ENCODE measurements at regions not wholly inside any gene's neighbourhood (a gene's known extent, or its start where the extent isn't known, plus 50 kb on each side); places are given as distances from the start of the nearest gene placed in this dataset.
"Not testable (repeated sequence)": the region's sequence is repeated elsewhere in the genome, so short reads cannot be mapped to it uniquely, and the experiment has no call there.

- Histone ChIP-seq H3K36me3 (ENCODE audit: control insufficient read depth in 5 of 5, insufficient read depth in 5 of 5, low read length in 5 of 5) (no peaks in the 10 kb centered on the region), H3K4me1 (ENCODE audit: control insufficient read depth in 5 of 5, insufficient read depth in 5 of 5, low read length in 5 of 5) (no peaks in the 10 kb centered on the region), H3K9ac (ENCODE audit: low read length in 5 of 5) (no peak overlapping the region), H3K27ac (ENCODE audit: low read depth, low read length) (no peak overlapping the region), H3K9me3 (ENCODE audit: control insufficient read depth in 5 of 5, low read length in 5 of 5) (no peaks in the 10 kb centered on the region), H3K27me3 (ENCODE audit: control insufficient read depth in 5 of 5, insufficient read depth in 4 of 5, low read length in 5 of 5) (no peaks in the 10 kb centered on the region), H3K4me3 (ENCODE audit: low read depth in 1 of 5, low read length in 5 of 5) (no peak overlapping the region)
These were observed 226.3 kb upstream of the SMLR1 start for GRCh38 chr6:130600880-130601341.

DNA sequence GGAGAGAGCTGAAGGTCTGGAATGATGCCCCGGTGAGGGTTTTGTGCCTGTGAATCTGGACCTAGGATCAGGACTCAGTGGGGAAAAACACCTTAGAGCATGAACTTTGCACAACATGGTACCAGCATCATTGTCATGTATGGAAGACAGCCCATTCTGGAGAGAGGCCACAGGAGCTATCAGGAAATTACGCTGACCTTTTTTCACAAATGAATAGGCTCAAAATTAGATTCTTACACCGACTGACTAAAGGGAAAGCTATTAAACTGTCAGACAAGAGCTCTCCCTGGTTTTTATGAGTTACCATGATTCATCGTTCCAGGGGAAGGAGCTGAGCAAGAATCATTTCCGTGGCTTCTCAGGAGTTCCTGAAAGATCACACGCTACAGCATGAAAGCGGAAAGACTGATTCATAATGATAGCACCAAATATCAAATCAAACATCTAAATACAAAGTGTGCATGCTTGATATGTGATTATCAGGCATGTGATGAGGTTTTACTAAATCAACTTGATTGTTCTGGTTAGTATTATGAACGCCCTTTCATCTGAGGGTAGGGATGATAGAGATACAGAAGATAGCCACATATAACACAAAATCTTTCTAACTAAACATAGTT is 224.9 kb upstream of the SMLR1 start:
- Histone ChIP-seq H3K4me1 (ENCODE audit: control insufficient read depth in 5 of 5, insufficient read depth in 5 of 5, low read length in 5 of 5) (no peaks in the 10 kb centered on the region), H3K36me3 (ENCODE audit: control insufficient read depth in 5 of 5, insufficient read depth in 5 of 5, low read length in 5 of 5) (no peaks in the 10 kb centered on the region), H3K4me3 (ENCODE audit: low read depth in 1 of 5, low read length in 5 of 5) (no peak overlapping the region), H3K27ac (ENCODE audit: low read depth, low read length) (no peak overlapping the region), H3K9ac (ENCODE audit: low read length in 5 of 5) (no peak overlapping the region), H3K9me3 (ENCODE audit: control insufficient read depth in 5 of 5, low read length in 5 of 5) (no peaks in the 10 kb centered on the region), H3K27me3 (ENCODE audit: control insufficient read depth in 5 of 5, insufficient read depth in 4 of 5, low read length in 5 of 5) (no peaks in the 10 kb centered on the region)

GRCh38 chr6:130603391-130603790 is 223.8 kb upstream of the SMLR1 start:
- no peaks in the 10 kb centered on the region for H3K4me1 ChIP-seq (ENCODE audit: control insufficient read depth in 5 of 5, insufficient read depth in 5 of 5, low read length in 5 of 5)

DNA sequence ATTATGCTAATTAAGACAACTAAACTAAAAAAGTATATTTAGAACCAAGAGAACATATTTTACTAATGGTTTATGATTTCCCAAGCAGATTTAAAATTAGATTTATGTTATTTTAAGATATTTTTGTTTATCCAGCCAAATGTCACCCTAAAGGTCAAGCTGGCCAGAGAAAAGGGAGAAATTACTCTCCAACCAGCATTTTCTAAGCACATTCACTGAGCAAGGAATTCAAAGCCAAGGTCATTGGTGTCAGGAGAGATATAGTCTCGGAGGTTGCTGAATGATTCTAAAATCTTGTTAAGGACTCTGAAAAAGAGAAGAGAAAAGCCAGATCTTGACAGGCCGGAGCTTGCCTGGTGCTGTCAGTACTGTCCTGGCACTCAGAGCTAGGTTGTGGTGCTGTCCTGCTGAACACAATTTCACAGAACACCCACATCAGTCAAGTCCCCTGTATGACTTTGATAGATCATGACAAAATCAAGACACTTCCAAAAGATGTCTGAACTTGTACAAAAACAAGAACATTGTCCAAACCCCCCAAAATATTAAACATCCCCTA is 222.3 kb upstream of the SMLR1 start:
- Histone ChIP-seq H3K36me3 (ENCODE audit: control insufficient read depth in 5 of 5, insufficient read depth in 5 of 5, low read length in 5 of 5) (no peaks in the 10 kb centered on the region), H3K4me3 (ENCODE audit: low read depth in 1 of 5, low read length in 5 of 5) (no peak overlapping the region), H3K9ac (ENCODE audit: low read length in 5 of 5) (no peak overlapping the region), H3K9me3 (ENCODE audit: control insufficient read depth in 5 of 5, low read length in 5 of 5) (no peaks in the 10 kb centered on the region), H3K4me1 (ENCODE audit: control insufficient read depth in 5 of 5, insufficient read depth in 5 of 5, low read length in 5 of 5) (no peaks in the 10 kb centered on the region), H3K27me3 (ENCODE audit: control insufficient read depth in 5 of 5, insufficient read depth in 4 of 5, low read length in 5 of 5) (no peaks in the 10 kb centered on the region), H3K27ac (ENCODE audit: low read depth, low read length) (no peak overlapping the region)

More at GRCh38 chr6:130603391-130603790, 223.8 kb upstream of the SMLR1 start:
- Histone ChIP-seq H3K27ac (ENCODE audit: low read depth, low read length) (no peak overlapping the region), H3K36me3 (ENCODE audit: control insufficient read depth in 5 of 5, insufficient read depth in 5 of 5, low read length in 5 of 5) (no peaks in the 10 kb centered on the region), H3K9ac (ENCODE audit: low read length in 5 of 5) (no peak overlapping the region), H3K9me3 (ENCODE audit: control insufficient read depth in 5 of 5, low read length in 5 of 5) (no peaks in the 10 kb centered on the region), H3K27me3 (ENCODE audit: control insufficient read depth in 5 of 5, insufficient read depth in 4 of 5, low read length in 5 of 5) (no peaks in the 10 kb centered on the region), H3K4me3 (ENCODE audit: low read depth in 1 of 5, low read length in 5 of 5) (no peak overlapping the region)

DNA sequence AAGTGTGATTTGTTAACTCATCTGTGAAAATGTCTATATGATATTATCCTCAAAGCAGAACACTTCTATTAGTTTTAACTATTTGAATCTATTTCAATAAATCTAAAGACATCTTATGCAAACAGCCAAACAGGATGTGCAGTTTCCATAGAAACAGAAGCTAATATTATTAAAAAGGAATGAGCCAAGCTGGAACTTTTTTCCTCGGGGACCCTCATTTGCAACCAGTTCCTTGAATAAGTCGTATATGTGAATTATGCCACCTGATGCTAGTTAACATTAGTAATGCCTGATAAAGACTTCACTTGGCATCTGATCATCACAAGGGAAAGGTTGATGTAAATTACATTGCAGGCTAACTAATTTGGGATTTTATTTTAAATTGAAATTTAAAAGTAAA is 216.9 kb upstream of the SMLR1 start:
- no peaks in the 10 kb centered on the region for H3K4me1 ChIP-seq (ENCODE audit: control insufficient read depth in 5 of 5, insufficient read depth in 5 of 5, low read length in 5 of 5)
- no peaks in the 10 kb centered on the region for H3K27me3 ChIP-seq (ENCODE audit: control insufficient read depth in 5 of 5, insufficient read depth in 4 of 5, low read length in 5 of 5)
- no peaks in the 10 kb centered on the region for H3K36me3 ChIP-seq (ENCODE audit: control insufficient read depth in 5 of 5, insufficient read depth in 5 of 5, low read length in 5 of 5)
- no peak overlapping the region for H3K4me3 ChIP-seq (ENCODE audit: low read depth in 1 of 5, low read length in 5 of 5)
- H3K9me3 ChIP-seq (ENCODE audit: control insufficient read depth in 5 of 5, low read length in 5 of 5): no peaks in the 10 kb centered on the region
- H3K9ac ChIP-seq (ENCODE audit: low read length in 5 of 5): no peak overlapping the region
- no peak overlapping the region for H3K27ac ChIP-seq (ENCODE audit: low read depth, low read length)

DNA sequence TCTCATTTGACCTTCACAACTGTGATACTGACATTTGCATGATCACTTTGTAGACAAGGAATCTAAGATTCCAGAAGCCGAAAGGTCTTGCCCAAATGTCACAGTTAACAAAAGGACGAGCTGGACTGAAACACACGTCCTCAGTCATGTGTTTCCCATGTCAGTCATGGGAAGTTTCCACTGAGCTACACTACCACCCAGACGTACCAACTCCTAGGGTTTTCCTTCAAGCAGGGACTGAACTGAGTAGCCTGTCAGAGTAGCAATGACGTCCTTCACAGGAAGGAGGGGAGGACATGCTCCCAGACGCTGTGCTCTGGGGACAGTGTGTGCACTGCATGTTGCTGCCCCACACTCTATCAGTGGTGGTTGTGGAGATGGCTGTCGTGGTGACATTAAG is 215.8 kb upstream of the SMLR1 start:
- Histone ChIP-seq H3K9ac (ENCODE audit: low read length in 5 of 5) (no peak overlapping the region), H3K36me3 (ENCODE audit: control insufficient read depth in 5 of 5, insufficient read depth in 5 of 5, low read length in 5 of 5) (no peaks in the 10 kb centered on the region), H3K27ac (ENCODE audit: low read depth, low read length) (no peak overlapping the region), H3K9me3 (ENCODE audit: control insufficient read depth in 5 of 5, low read length in 5 of 5) (no peaks in the 10 kb centered on the region), H3K4me1 (ENCODE audit: control insufficient read depth in 5 of 5, insufficient read depth in 5 of 5, low read length in 5 of 5) (no peaks in the 10 kb centered on the region), H3K4me3 (ENCODE audit: low read depth in 1 of 5, low read length in 5 of 5) (no peak overlapping the region), H3K27me3 (ENCODE audit: control insufficient read depth in 5 of 5, insufficient read depth in 4 of 5, low read length in 5 of 5) (no peaks in the 10 kb centered on the region)

DNA sequence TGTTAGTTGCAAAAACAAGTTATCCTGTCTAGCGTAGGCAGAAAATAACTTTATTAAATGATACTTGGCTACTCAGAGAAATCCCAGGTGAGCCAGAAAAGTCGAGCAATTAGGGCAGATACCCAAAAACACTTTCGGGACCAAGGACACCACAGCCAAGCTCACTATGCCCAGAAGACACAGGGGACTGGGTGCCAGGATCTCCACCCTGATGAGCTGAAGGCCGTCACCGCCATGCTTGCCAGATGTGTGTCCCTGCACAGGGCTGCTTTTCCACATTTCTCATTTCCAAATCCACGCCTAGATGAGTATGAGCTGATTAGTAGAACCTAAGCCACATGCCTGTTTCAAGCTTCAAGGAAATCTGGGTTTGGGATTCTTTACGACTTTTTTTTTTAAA is 214.0 kb upstream of the SMLR1 start:
- H3K27me3 ChIP-seq (ENCODE audit: control insufficient read depth in 5 of 5, insufficient read depth in 4 of 5, low read length in 5 of 5): no peaks in the 10 kb centered on the region
- no peaks in the 10 kb centered on the region for H3K9me3 ChIP-seq (ENCODE audit: control insufficient read depth in 5 of 5, low read length in 5 of 5)
- H3K4me3 ChIP-seq (ENCODE audit: low read depth in 1 of 5, low read length in 5 of 5): no peak overlapping the region
- H3K4me1 ChIP-seq (ENCODE audit: control insufficient read depth in 5 of 5, insufficient read depth in 5 of 5, low read length in 5 of 5): no peaks in the 10 kb centered on the region
- no peak overlapping the region for H3K9ac ChIP-seq (ENCODE audit: low read length in 5 of 5)
- no peaks in the 10 kb centered on the region for H3K36me3 ChIP-seq (ENCODE audit: control insufficient read depth in 5 of 5, insufficient read depth in 5 of 5, low read length in 5 of 5)
- no peak overlapping the region for H3K27ac ChIP-seq (ENCODE audit: low read depth, low read length)

- Histone ChIP-seq H3K9me3 (ENCODE audit: control insufficient read depth in 5 of 5, low read length in 5 of 5) (no peaks in the 10 kb centered on the region), H3K36me3 (ENCODE audit: control insufficient read depth in 5 of 5, insufficient read depth in 5 of 5, low read length in 5 of 5) (no peaks in the 10 kb centered on the region), H3K27ac (ENCODE audit: low read depth, low read length) (no peak overlapping the region), H3K9ac (ENCODE audit: low read length in 5 of 5) (no peak overlapping the region), H3K4me3 (ENCODE audit: low read depth in 1 of 5, low read length in 5 of 5) (no peak overlapping the region), H3K4me1 (ENCODE audit: control insufficient read depth in 5 of 5, insufficient read depth in 5 of 5, low read length in 5 of 5) (no peaks in the 10 kb centered on the region), H3K27me3 (ENCODE audit: control insufficient read depth in 5 of 5, insufficient read depth in 4 of 5, low read length in 5 of 5) (no peaks in the 10 kb centered on the region)
These were observed 211.4 kb upstream of the SMLR1 start for GRCh38 chr6:130615816-130616215.

DNA sequence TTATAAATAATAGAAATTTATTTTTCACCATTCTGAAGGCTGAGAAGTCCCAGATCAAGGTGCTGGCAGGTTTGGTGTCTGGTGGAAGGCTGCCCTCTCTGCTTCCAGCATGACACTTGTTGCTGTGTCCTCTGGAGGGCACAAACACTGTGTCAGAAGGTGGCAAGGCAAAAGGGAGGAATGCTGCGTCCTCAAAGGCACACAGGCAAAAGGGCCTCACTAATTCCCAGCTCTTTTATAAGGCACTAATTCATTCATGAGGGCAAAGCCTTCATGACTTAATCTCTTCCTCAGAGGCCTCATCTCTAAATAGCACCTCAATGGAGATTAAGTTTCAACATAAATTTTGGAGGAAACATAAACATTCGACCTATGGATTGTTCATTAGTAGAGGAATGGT is 209.5 kb upstream of the SMLR1 start:
- Histone ChIP-seq H3K9ac (ENCODE audit: low read length in 5 of 5) (no peak overlapping the region), H3K27me3 (ENCODE audit: control insufficient read depth in 5 of 5, insufficient read depth in 4 of 5, low read length in 5 of 5) (no peaks in the 10 kb centered on the region), H3K27ac (ENCODE audit: low read depth, low read length) (no peak overlapping the region), H3K36me3 (ENCODE audit: control insufficient read depth in 5 of 5, insufficient read depth in 5 of 5, low read length in 5 of 5) (no peaks in the 10 kb centered on the region), H3K9me3 (ENCODE audit: control insufficient read depth in 5 of 5, low read length in 5 of 5) (no peaks in the 10 kb centered on the region), H3K4me3 (ENCODE audit: low read depth in 1 of 5, low read length in 5 of 5) (no peak overlapping the region), H3K4me1 (ENCODE audit: control insufficient read depth in 5 of 5, insufficient read depth in 5 of 5, low read length in 5 of 5) (no peaks in the 10 kb centered on the region)

DNA sequence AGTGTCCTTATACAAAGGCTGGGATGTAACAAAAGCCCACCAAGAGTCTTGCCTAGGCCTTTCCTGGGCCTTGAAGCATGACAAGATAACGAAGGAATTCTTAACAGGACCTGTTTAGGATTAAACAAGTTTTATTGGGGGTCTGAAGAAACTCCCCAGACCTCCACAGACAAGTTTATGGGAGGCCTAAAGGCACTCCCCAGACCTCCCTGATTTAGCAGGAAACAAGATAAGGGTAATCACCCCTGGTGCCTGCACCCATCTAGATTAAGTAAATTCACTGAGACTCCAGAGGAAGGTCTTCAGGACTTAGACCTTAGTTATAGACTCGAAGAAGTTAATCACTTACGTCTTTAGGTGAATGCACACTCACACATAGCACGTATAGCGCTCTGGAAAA is 208.4 kb upstream of the SMLR1 start:
- H3K4me3 ChIP-seq (ENCODE audit: low read depth in 1 of 5, low read length in 5 of 5); H3K4me1 ChIP-seq (ENCODE audit: control insufficient read depth in 5 of 5, insufficient read depth in 5 of 5, low read length in 5 of 5); H3K36me3 ChIP-seq (ENCODE audit: control insufficient read depth in 5 of 5, insufficient read depth in 5 of 5, low read length in 5 of 5); H3K9ac ChIP-seq (ENCODE audit: low read length in 5 of 5); H3K27me3 ChIP-seq (ENCODE audit: control insufficient read depth in 5 of 5, insufficient read depth in 4 of 5, low read length in 5 of 5); H3K9me3 ChIP-seq (ENCODE audit: control insufficient read depth in 5 of 5, low read length in 5 of 5); H3K27ac ChIP-seq (ENCODE audit: low read depth, low read length): not testable (repeated sequence)

All from subcutaneous abdominal adipose tissue (tissue), 5 donors.